Neuronal stem cell (in vitro differentiated cells): ENCODE measurements at regions not wholly inside any gene's neighbourhood (a gene's known extent, or its start where the extent isn't known, plus 50 kb on each side); places are given as distances from the start of the nearest gene placed in this dataset.

Experiments used
- DNase-seq: peaks from one replicate; pipeline ENCODE4 v3.0.0-alpha.2; 2013; ENCODE audit warnings: low spot score
- H2AFZ ChIP-seq: one replicate; pipeline ENCODE4 v1.6.1; 2013; ENCODE audit warnings: mild to moderate bottlenecking, low read length, inconsistent platforms
- H2AK5ac ChIP-seq: 2 replicates; pipeline ENCODE4 v1.6.1; 2013; ENCODE audit warnings: low read depth, mild to moderate bottlenecking, inconsistent platforms, low read length, moderate library complexity, mixed read lengths
- H2BK120ac ChIP-seq: 2 replicates; pipeline ENCODE4 v1.6.1; 2013; ENCODE audit warnings: low read depth, mild to moderate bottlenecking, inconsistent platforms, low read length, moderate library complexity, mixed read lengths
- H2BK12ac ChIP-seq: one replicate; pipeline ENCODE4 v1.6.1; 2013; ENCODE audit warnings: low read length, inconsistent platforms
- H2BK15ac ChIP-seq: 2 replicates; pipeline ENCODE4 v1.6.1; 2013; ENCODE audit warnings: mild to moderate bottlenecking, low read length, inconsistent platforms, mixed read lengths
- H2BK5ac ChIP-seq: one replicate; pipeline ENCODE4 v1.6.1; 2013; ENCODE audit warnings: inconsistent platforms, mild to moderate bottlenecking, low read length, moderate library complexity
- H3K14ac ChIP-seq: one replicate; pipeline ENCODE4 v1.6.1; 2013; ENCODE audit warnings: low read length, inconsistent platforms
- H3K18ac ChIP-seq: 2 replicates; pipeline ENCODE4 v1.6.1; 2013; ENCODE audit warnings: low read length, inconsistent platforms
- H3K23ac ChIP-seq: 2 replicates; pipeline ENCODE4 v1.6.1; 2013; ENCODE audit warnings: low read depth, mild to moderate bottlenecking, mixed read lengths, low read length, inconsistent platforms; ENCODE audit not compliant: poor library complexity
- H3K27ac ChIP-seq: replicated peaks from 3 replicates; pipeline ENCODE4 v1.5.1; 2013; ENCODE audit warnings: low read length, inconsistent platforms
- H3K27me3 ChIP-seq, 3 experiments: 2 replicates each; pipeline ENCODE4 v1.6.1; 2013; ENCODE audit warnings: low read length in 3 of 3, mild to moderate bottlenecking in 2 of 3, inconsistent platforms in 1 of 3, low read depth in 1 of 3, mixed read lengths in 1 of 3, moderate library complexity in 1 of 3; ENCODE audit not compliant: control insufficient read depth in 3 of 3, insufficient read depth in 3 of 3
- H3K36me3 ChIP-seq, 2 donors: replicated peaks in 1 of 2; 2 replicates each; pipeline ENCODE4 v1.6.1; 2013; ENCODE audit warnings: low read length in 2 of 2; ENCODE audit not compliant: control insufficient read depth in 2 of 2, insufficient read depth in 2 of 2
- H3K4ac ChIP-seq: 2 replicates; pipeline ENCODE4 v1.6.1; 2013; ENCODE audit warnings: inconsistent platforms, mild to moderate bottlenecking, low read length, moderate library complexity
- H3K4me1 ChIP-seq, 2 donors: 1 replicate in 1 of 2; 2 replicates in 1 of 2; pipeline ENCODE4 v1.6.1; 2013; ENCODE audit warnings: low read length in 2 of 2, low read depth in 1 of 2; ENCODE audit not compliant: control insufficient read depth in 2 of 2, insufficient read depth in 1 of 2
- H3K4me2 ChIP-seq: one replicate; pipeline ENCODE4 v1.6.1; 2013; ENCODE audit warnings: mild to moderate bottlenecking, low read length, inconsistent platforms; ENCODE audit not compliant: insufficient read depth, poor library complexity, severe bottlenecking
- H3K4me3 ChIP-seq, 2 donors: 2 replicates each; pipeline ENCODE4 v1.5.1; 2013; ENCODE audit warnings: low read length in 2 of 2, mild to moderate bottlenecking in 2 of 2, inconsistent platforms in 1 of 2, moderate library complexity in 1 of 2
- H3K79me1 ChIP-seq: one replicate; pipeline ENCODE4 v1.6.1; 2013; ENCODE audit warnings: low read depth, mild to moderate bottlenecking, inconsistent platforms, low read length, moderate library complexity
- H3K9ac ChIP-seq: one replicate; pipeline ENCODE4 v1.6.1; 2013; ENCODE audit warnings: mild to moderate bottlenecking, low read depth, low read length, inconsistent platforms; ENCODE audit not compliant: poor library complexity
- H3K9me3 ChIP-seq, 2 donors: replicated peaks in 1 of 2; 2 replicates each; pipeline versions ENCODE3 to v1.6.1; 2013; ENCODE audit warnings: low read length in 2 of 2, mild to moderate bottlenecking in 2 of 2, inconsistent platforms in 1 of 2, low read depth in 1 of 2, mixed read lengths in 1 of 2, moderate library complexity in 1 of 2; ENCODE audit not compliant: control insufficient read depth in 2 of 2, insufficient read depth in 1 of 2
- H4K8ac ChIP-seq: one replicate; pipeline ENCODE4 v1.6.1; 2013; ENCODE audit warnings: low read depth, mild to moderate bottlenecking, inconsistent platforms, low read length, moderate library complexity
- H4K91ac ChIP-seq: one replicate; pipeline ENCODE4 v1.6.1; 2013; ENCODE audit warnings: low read length, low read depth, mild to moderate bottlenecking, inconsistent platforms; ENCODE audit not compliant: poor library complexity
- WGBS, 2 donors: extraction: QIAGEN DNeasy Blood & Tissue Kit; methylation state at CpG; one replicate each; pipeline ENCODE4 v1.1.7; 2013; ENCODE audit warnings: missing lambda C conversion rate in 2 of 2, mixed read lengths in 1 of 2; ENCODE audit not compliant: insufficient read length in 2 of 2, insufficient replicate concordance in 1 of 2; ENCODE audit errors: extremely low coverage in 2 of 2; 5-methylcytosine and 5-hydroxymethylcytosine counted together

DNA sequence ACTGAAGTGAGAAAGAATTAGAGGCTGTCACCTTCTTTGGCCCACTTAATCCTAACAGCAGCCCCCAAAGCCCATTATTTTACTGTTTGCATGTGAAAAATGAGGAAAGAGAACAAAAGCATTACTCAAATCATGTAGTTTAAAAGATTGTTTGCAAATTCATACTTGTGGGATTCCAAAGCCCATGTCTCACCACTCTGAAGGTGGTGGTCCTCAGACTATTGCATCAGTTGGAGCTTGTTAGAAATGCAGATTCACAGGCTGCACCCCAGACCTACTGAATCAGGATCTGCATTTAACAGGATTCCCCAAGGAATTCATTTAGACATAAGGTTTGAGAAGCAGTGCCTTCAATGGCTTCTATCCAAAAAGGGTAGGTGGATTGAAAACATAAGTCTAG lies 93.7 kb upstream of the PDE1C start:
- Histone ChIP-seq H4K91ac (no peak overlapping the region), H3K4ac (no peak overlapping the region), H3K27ac (no peak overlapping the region), H3K4me3 (no peak overlapping the region), H3K79me1 (no peaks in the 10 kb centered on the region), H3K4me2 (no peak overlapping the region), H2BK12ac (no peak overlapping the region), H2AK5ac (no peak overlapping the region), H3K18ac (no peak overlapping the region), H3K27me3 (peaks cover 0 to 2% (median 0%) of the 10 kb centered on the region in 3 experiments), H3K23ac (no peak overlapping the region), H4K8ac (no peak overlapping the region), H3K14ac (no peak overlapping the region), H3K36me3 (no peaks in the 10 kb centered on the region), H2BK5ac (no peak overlapping the region), H3K4me1 (no peaks in the 10 kb centered on the region), H2AFZ (no peak overlapping the region), H2BK15ac (no peak overlapping the region), H3K9ac (no peak overlapping the region), H3K9me3 (no peaks in the 10 kb centered on the region), H2BK120ac (no peak overlapping the region)
- no peak for DNase-seq

DNA sequence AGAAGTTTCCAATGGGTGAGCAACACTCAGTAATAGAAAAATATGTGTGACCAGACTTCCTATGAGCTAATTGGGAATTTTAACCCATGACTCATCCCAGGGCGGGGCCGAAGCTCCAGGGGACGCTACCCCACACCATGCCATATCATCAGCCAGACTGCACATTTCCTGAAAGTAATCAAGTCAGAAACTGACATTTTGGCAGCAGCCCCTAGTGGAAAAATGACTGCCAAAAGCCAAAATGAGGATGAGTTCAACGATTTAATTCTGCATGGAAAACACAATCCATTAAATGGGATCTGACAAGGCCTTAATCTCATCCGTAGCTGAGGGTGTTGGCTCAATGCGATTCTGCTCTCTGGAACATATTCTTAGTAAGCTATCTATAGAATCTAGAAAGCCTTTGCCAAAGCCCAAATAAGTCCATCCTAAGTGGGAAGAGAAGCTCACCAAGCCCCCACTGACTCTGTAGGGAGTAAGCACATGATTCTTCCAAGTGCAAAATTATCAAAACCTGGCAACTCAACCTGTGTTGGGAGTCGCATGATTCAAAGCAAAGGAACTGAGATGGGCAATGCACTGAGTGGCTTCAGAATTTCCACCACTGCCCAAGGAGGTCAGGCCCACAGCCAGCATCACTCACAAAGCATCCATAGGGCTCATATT lies 93.1 kb upstream of the PDE1C start:
- Histone ChIP-seq H2AK5ac (no peak overlapping the region), H3K36me3 (no peaks in the 10 kb centered on the region), H3K4ac (no peak overlapping the region), H2AFZ (no peak overlapping the region), H3K18ac (no peak overlapping the region), H2BK15ac (no peak overlapping the region), H3K9me3 (no peaks in the 10 kb centered on the region), H2BK12ac (no peak overlapping the region), H4K91ac (no peak overlapping the region), H3K4me3 (no peak overlapping the region), H3K4me2 (no peak overlapping the region), H3K14ac (no peak overlapping the region), H3K79me1 (no peaks in the 10 kb centered on the region), H3K23ac (no peak overlapping the region), H2BK120ac (no peak overlapping the region), H3K9ac (no peak overlapping the region), H3K27me3 (peaks cover 0 to 2% (median 0%) of the 10 kb centered on the region in 3 experiments), H4K8ac (no peak overlapping the region), H2BK5ac (no peak overlapping the region), H3K4me1 (no peaks in the 10 kb centered on the region), H3K27ac (no peak overlapping the region)
- WGBS, 2 donors: no CpG with 5 or more reads among the region's 7 CpGs
- DNase-seq: no peak

DNA sequence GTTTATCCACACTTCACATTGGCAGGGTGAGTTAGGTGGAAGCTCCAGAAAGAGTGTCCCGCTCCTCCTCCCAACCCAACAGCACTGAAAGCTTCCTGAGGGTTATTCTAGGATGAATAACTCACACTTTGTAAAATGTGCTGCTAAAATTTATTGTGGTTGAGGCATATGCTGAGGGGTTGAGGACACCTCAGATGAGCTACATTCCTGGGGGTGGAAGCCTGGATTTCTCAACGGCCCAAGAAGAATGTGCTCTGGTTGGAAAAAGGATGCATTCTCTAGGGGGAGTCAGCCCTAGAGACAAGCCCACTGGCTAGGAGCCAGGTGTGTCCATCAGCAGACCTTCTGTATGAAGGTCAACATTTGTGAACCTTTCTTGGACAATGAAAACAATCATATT lies 91.5 kb upstream of the PDE1C start:
- DNase-seq: no peak
- Histone ChIP-seq H3K36me3 (no peaks in the 10 kb centered on the region), H2BK12ac (no peak overlapping the region), H4K91ac (no peak overlapping the region), H3K9me3 (no peaks in the 10 kb centered on the region), H2AFZ (no peak overlapping the region), H2BK120ac (no peak overlapping the region), H2BK15ac (no peak overlapping the region), H3K27ac (no peak overlapping the region), H3K4me3 (no peak overlapping the region), H3K4me1 (no peaks in the 10 kb centered on the region), H3K4ac (no peak overlapping the region), H3K79me1 (no peaks in the 10 kb centered on the region), H2BK5ac (no peak overlapping the region), H3K27me3 (peaks cover 0 to 2% (median 0%) of the 10 kb centered on the region in 3 experiments), H3K4me2 (no peak overlapping the region), H3K14ac (no peak overlapping the region), H3K18ac (no peak overlapping the region), H2AK5ac (no peak overlapping the region), H4K8ac (no peak overlapping the region), H3K9ac (no peak overlapping the region), H3K23ac (no peak overlapping the region)
- no CpG with 5 or more reads among the region's 2 CpGs for WGBS, 2 donors

DNA sequence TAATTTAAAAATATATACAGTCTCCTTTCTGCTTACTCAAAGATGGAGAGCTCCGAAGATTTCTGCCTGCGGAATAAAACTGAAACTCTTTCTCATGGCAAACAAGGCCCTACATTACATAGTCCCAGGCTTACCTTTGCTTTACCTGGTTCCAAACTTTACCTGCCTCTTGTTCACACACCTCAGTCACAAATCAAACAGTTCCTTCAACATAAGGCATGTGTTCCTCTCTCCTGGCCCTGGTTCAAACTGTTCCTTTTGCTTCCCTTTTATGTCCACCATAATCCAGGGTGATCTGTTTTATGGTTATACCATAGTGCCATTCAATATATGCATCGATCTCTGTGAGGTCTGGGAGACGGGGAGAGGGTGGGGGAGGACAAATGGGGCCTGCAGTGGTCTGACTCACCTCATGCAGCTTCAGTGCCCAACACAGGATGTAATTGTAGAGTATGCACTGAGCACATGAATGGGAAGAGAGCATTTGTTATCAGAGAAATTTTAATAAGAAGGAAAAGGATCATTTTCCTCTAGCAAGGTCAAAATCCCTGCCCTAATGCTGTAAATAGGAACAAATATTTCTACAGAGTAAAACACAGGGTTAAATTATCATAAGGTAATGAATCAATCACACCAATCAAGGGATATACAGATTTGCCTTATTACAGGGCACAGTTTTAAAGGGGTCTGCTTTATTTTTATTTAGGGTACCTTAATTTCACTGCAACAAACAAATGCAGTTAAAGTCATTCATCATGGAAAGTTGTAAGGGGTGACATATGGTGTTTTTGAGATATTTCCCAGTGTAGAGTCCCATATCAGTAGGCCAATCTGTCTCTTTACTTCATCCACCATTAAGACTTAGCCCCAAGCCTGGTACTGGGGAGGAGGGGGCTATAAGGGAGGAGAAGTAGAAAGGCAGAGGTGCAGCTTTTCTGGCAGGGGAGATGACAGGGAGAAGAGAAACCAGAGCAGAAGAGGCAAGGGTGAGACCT lies 88.8 kb upstream of the PDE1C start:
- Histone ChIP-seq H3K18ac (no peak overlapping the region), H3K23ac (no peak overlapping the region), H4K8ac (no peak overlapping the region), H3K4me1 (no peaks in the 10 kb centered on the region), H2BK12ac (no peak overlapping the region), H3K9ac (no peak overlapping the region), H2BK120ac (no peak overlapping the region), H3K36me3 (no peaks in the 10 kb centered on the region), H3K9me3 (no peaks in the 10 kb centered on the region), H3K14ac (no peak overlapping the region), H2AFZ (no peak overlapping the region), H2AK5ac (no peak overlapping the region), H3K27me3 (no peaks in the 10 kb centered on the region), H3K4ac (no peak overlapping the region), H3K79me1 (no peaks in the 10 kb centered on the region), H3K4me3 (no peak overlapping the region), H2BK5ac (no peak overlapping the region), H4K91ac (no peak overlapping the region), H3K27ac (no peak overlapping the region), H2BK15ac (no peak overlapping the region), H3K4me2 (no peak overlapping the region)
- no peak for DNase-seq
- WGBS, 2 donors: no CpG with 5 or more reads among the region's 4 CpGs
